ENCODE measurements at regions not wholly inside any gene's neighbourhood (a gene's known extent, or its start where the extent isn't known, plus 50 kb on each side); places are given as distances from the start of the nearest gene placed in this dataset.

GRCh38 chr12:111219440-111219839 is 149.5 kb downstream of the PHETA1 start:
- TF ChIP-seq CTCF (IDR thresholded peaks at IDR 0.05; ENCODE audit: low read depth, low read length, missing input control) (no peak), RAD21 (IDR thresholded peaks at IDR 0.05) (no peak), YY1 (IDR thresholded peaks at IDR 0.05) (no peak), ZBTB33 (IDR thresholded peaks at IDR 0.05) (no peak), GABPA (IDR thresholded peaks at IDR 0.05 in 1 of 2, conservative IDR thresholded peaks at IDR 0.05 in 1 of 2) (no peak)
